Stimulated activated CD8-positive, alpha-beta memory T cell treated with anti-CD3 and anti-CD28 coated beads, Interleukin-4, amount 100 ng/mL, for 1 hour (primary cell): ENCODE measurements at regions not wholly inside any gene's neighbourhood (a gene's known extent, or its start where the extent isn't known, plus 50 kb on each side); places are given as distances from the start of the nearest gene placed in this dataset.

ENCODE experiments used
- DNase-seq, 2 donors: peaks; one replicate each; pipeline ENCODE4 v3.0.0-alpha.2; 2020; ENCODE audit warnings: low read depth in 2 of 2, low spot score in 1 of 2

DNA sequence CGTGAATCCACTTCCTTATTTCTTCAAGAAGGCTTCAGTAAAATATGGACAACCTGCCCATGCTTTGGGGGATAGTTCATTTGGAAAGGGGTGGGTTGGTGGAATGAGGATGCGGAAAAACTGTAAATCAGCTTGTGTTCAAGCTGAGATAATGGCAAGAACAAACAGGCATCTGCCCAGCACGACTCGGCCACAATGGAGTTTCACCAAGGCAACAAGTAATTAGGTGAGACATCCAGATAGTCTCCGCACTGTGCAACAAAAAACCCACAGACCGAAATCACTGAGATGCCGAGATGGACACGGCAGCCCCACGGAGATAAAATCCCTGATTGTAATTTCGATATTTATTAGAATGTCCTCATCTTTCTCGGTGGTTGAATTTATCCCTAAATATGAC lies 455.2 kb downstream of the AJAP1 start:
- DNase-seq, result no peak

DNA sequence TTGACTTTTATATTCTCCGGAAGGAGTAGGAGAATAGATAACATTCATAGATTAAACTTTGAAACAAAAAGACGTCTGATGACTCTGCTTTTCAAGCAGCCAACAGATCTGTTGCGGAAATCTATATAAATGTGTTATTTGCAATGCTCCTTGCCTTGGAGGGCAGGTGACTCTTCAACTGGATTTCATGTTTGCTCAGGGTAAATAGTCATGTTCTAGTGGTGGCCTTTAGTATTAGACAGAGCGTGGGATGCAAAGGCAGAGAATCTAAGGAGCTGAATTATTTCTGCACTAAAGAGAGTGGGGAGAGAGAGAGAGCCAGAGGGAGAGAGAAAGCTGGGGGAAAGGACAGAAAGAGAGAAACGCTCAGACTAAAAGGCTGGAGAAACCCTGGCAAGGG lies 454.3 kb downstream of the AJAP1 start:
- no peak for DNase-seq

DNA sequence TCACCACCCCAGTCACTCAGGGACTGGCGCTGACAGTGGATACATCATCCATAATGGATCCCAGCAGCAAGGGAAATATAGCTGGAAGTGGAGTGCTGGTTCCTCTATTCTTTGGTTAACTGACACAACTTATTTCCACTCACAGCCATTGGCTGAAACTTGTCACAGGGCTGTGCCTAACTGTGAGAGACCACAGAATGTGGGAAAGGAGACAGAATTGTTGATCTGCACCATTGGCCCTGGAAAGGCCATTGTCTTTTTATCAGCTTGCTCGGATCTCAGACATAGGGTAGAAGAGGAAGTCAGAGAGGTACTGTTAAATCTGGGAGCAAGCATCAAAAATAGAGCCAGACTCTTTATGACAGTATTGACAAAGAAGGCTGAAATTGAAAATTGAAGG lies 451.3 kb downstream of the AJAP1 start:
- no peak for DNase-seq

DNA sequence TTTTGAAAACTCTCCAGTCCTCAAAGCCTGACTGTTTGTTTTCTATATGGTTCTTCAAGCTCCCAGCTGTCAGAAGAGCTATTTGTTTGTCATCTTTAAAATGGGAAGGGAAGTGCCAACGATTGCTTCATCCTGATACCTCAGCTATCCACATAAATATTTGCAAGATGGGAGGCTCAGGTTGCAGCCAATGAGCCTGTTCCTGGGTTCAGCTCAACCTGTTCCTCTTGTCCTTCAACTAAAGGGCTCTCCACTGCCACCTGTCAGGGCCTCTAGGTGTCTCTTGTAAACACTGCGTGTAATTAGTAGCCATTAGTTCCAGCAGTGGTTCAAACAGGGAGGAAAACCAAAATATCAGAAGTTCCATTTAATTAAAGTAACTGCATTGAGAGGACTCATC lies 445.1 kb downstream of the AJAP1 start:
- DNase-seq, result no peak

DNA sequence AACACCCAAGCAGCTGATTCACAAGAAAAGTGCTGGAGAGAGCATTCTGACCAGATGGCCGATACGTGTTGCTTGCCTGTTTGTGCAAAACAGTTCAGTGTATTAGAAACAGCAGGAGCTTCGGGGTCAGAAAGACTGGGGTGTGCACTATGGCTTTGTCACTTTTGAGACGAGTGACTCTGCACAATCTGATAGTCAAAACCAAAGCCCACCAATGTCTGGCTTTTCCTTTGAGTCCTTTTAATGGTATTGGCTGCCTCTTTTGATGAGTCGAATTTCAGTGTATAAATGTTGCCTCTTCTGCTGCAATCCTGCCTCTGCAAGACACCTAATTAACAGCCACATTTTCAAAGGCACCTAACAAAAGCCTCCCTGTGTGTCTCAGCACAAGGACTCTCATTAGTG lies 444.6 kb downstream of the AJAP1 start:
- DNase-seq, result no peak

DNA sequence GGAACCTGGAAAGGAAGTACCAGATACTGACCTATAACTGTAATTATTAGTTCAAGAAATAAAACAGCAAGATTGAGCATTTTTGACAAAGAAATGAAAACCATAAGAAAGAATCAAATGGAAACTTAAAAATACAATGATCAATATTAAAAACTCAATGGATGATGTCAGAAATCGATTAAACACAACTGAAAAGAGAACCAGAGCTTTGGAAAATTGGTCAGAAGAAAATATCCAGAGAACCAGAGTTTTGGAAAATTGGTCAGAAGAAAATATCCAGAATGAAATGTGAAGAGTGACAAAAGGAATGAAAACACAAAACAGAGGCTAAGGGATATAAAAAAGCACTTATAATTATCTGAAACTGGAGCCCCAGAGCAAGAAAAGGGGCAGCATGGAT lies 438.6 kb downstream of the AJAP1 start:
- DNase-seq, result no peak

DNA sequence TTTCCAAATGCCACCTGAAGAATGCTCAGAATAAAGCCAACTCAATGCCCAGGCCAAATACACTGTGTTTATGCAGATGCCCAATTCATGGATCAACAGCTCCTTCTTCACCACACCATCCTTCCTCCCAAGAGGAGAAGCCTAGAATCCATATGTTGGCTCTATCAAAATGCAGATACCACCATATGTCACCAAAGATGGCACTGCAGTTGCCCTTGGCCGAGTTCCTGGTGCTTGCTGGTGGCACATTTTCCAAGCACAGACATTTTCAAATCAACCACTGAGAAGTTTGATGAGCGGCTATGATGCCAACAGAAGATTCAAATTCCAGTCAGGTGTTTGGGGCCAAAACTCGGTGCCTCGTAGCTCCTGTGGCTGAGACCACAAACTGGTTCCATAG lies 430.3 kb downstream of the AJAP1 start:
- no peak for DNase-seq

DNA sequence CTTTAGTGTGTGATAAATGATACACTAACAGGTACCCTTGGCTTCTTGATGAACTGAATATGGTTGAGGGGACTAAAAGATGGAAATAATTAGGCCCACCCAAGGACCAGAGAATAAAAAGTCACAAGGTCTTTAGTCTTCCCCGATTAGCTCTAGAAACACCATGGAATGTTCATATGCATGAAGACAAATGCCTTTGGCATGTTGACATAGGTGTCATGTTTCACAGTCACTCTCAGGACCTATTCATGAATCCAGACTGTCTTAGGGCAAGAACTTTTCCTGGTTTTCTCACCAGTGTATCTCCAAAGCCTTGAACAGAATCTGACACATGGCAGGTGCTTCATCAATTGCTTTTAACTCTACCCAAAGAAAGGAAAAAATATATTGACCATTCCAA lies 412.8 kb downstream of the AJAP1 start:
- no peak for DNase-seq

DNA sequence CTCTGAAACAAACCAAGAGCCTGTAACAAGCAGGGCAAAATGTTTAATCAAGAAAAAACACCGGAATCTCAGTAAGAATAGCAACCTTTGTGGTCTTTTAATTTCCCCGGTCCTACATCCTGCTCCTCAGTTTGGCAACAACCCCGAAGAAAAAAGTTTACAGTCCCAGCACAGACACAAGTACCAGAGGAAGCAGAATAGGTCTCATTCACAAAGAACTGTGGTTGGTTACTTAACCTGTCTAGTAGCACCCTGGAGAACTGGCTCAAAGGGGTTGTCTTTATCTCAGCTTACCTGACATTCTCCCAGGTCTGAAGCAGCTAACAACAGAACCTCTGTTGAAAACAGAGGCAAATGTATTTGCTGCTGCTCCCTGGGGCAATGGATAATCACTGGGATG lies 399.3 kb downstream of the AJAP1 start:
- DNase-seq, result no peak

DNA sequence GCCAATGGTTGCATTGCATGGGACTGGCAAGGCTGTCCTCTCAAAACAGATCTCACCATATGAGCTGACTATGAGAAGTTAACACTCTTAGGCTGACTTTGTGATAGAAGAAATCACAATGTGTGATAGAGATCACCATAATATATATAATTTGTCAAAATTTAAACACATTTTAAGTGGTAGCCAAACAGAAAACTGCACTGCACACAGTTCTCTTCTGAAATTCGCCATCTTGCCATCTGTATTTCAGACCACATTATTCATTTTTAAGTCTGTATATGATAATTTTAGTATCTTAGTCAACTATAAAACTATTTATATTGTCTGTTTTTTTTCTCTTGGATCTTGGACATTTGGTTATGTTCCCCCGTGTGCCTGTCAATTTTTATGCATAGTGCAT lies 374.7 kb downstream of the AJAP1 start:
- DNase-seq, result no peak

DNA sequence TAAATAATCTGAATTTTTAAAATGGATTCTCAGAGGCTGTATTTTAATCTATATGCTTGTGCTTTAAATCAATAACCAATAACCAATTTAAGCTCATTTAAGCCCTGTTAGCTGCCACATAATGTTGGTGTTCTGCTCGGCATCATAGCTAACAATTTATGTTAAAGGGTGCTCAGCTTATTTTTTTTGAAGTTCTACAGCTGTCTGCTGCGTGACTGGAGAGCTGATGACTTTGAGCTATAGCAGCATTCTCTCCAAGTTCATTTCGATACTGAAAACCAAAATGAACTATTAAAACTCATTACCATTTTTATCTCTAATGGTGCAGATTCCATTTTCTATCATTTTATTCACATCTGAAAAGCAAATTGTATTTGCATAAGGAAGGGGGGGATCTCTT lies 357.8 kb downstream of the AJAP1 start:
- DNase-seq, result no peak

DNA sequence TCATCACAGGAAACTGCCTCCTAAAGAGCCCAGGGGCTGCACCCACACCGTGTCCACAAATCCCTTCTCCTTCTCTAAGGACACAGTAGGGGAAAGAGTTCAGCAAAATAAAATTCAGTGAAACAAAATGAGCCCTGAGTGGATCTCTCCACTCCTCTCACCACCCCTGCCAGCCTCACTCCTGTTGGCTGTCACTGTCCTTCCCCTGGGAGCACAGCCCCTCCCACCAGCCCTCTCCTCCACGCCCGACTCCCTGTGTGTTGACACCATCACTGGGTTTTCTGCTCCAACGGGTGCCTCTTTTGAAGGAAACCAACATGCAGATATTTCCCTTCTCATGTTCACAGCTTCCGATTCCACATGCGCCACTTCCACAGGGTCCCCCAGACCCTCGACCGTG lies 356.2 kb downstream of the AJAP1 start:
- no peak for DNase-seq

DNA sequence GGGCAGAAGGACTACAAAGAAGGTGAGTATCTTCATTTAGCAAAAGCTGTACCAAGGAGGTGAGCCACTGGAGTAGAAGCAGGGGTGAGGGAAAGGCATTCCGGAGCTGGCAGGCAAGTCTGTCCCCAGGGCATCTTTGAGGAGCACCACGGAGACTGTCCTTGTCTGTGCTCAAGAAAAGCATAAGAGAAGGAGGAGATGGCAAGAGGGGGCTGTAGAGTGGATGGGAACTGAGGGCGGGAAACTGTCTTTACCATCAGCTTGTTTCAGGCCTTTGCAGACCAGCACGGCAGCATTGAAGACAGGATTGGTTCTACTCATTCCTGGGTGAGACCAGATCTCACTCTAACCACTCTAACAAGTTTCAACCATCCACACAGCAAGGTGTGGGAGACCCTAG lies 355.8 kb downstream of the AJAP1 start:
- DNase-seq, result no peak

DNA sequence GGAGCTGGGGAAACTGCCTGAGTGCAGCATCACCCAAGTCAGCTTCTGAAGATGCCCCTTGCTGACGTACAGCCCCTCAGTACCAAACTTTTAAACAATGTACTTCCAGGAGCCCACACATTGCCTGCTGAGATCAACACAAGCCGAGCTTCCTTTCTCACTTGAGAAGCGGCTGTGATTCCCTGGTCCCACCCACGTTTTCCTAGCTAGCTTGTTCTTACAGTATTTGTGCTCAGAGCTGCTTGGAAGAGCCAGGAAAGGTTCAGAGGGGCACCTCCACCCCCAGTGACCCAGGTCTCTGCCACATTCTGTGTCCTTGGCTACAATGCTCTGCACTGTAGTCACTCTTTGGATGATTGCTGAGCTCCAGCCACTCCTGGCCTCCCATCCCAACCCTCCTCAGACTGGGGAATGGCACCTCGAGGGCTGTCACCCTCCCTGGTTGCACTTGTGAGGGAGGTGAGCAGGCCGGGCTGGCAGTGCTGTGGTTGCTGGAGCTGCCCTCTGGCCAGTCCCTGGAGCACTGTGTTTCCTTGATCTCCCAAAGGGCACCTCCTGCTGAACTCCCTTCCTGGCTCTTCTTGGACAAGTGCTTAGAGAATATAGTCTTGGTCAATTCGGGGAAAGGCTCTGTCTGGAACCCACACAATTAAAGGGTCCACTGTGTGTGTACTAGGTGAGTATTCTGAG lies 355.1 kb downstream of the AJAP1 start:
- no peak for DNase-seq

DNA sequence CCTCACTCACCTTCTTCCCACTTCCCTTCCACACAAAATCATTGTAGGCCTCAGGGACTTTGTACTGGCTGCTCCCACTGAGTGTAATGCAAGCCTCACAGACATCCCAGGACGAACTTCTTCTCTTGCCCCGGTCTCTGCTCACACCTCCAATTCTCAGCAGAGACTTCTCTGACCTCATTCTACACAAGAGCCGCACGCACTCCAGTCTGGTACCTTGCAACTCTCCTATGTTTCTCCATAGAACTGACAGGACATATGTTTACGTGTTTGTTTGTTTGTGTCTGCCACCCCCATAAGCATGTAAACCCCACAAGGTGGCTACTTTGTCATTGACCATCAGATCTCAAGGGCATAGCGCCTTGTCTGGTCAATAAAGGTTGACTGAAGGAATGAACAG lies 350.8 kb downstream of the AJAP1 start:
- no peak for DNase-seq

DNA sequence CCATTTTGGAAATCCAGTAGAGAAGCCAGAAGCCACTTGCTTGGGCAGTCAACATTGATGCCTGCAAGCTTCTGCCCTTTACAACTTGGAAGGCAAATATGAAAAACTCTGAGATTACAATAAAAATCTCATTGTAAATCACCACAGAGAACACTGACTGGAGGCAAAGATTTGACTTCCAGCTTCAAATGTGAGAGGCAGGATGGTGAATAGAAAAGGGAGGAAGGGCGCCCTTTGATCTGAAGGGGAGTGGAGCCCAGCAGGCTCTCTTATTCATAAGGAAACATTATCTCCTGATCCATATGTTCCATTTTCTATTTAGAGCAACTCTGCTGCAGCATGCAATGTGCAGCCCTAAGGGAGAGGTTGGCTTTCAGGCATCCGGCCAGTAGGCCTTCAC lies 348.3 kb downstream of the AJAP1 start:
- no peak for DNase-seq

DNA sequence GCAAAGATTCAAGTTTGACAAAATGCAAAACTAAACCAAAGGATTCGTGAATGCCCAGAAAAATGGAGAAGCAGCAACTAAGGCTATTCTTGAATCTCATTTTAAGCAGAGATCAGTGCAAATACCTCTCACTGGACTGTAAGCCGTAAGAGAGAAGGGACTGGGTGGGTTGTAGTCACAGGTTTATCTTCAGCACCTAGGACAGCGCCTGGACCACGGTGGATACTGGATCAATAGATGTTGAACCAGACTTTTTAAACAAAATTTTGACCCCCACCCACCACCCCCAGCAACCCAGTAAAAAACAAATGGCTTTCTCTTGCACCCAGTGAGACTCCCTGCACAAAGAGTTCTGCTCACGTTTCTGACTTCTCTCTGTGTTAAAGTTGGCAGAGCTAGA lies 347.1 kb downstream of the AJAP1 start:
- DNase-seq, result no peak

DNA sequence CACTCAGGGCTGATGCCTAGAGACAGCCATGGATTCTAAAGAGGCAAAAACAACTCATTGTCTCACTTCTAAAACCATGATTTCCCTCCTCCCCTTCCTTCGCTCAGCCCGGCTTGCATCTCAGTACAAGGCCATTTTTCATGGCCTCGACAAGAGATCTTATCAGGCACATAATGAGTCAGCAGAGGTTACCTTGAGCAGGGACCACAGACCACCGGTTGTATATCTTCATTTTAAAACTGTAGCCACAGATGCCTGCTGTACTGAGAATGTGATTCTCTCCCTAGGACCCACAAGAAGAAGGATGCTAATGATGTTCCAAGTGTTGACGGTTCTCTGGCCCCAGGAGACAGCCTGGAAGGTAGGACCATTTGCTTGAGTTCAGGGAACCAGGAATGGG lies 331.9 kb downstream of the AJAP1 start:
- no peak for DNase-seq

DNA sequence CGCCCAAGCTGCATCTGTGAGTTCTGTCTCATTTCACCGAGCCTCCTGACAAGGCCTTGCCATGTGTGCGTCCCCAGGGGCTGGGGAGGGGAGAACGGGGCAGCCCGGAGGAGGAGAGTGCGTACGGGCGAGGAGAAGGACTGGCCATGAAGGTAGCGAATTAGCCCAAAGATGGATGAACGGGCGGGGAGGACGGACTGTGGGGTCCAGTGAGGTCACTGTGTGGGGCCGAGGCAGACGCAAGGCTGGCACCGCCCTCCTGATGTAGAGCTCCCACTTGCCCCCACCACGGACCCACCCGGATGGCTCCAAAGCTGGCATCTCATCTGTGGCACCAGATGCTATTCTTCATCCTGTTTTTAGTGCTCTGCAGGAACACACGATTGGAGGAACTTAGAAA lies 330.4 kb downstream of the AJAP1 start:
- DNase-seq, result no peak

DNA sequence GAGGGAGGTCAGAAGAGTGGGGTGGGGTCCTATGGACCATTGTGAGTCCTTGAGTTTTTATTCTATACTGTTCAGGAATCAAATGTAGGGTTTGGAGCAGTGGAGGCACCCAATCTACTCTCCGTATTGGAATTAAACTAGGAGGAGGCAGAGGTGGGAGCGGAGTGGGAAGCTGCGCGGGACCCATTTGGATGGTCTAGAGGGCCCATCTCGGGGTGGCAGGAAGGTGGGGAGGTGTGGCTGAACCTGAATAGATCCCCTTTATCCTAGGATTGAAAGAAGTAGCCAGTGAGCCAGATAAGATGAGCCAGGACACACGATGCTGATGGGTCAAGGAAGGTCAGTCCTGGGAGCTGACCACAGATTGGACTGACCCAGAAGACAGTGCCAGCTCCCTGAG lies 325.8 kb downstream of the AJAP1 start:
- no peak for DNase-seq

DNA sequence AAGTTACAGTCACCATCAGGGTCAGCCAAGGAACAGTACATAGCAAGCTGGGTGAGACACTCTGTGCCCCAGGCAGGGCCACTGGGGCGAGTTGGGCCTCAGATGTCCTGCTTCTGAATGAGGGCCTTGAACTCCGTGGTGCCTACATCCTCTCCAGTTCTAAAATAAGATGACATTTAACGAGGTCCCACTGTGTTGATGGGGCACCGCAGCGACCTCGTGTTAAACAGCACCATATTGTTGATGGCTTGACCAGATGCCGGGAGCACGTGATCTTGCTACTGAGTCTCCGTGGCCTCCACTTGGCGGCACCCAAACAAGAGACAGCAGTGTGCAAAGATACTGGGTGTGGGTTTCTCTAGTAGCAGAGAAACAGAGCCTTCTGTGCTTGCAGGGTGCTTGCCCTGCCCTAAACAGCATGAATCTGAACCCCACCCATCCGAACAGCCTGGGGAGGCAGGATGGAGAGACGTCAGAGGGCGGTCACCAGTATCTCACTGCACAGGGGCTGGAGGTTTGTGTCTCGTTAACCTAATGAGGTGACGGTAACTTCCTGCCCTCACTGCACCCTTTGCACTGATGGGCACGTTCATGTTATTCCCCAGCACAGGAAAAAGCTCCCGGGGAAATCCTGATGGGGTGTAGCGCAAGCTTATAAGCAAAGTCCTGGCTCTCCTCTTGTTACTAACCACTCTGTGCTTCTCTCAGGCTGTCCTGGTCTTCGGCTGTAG lies 324.4 kb downstream of the AJAP1 start:
- DNase-seq, result no peak

DNA sequence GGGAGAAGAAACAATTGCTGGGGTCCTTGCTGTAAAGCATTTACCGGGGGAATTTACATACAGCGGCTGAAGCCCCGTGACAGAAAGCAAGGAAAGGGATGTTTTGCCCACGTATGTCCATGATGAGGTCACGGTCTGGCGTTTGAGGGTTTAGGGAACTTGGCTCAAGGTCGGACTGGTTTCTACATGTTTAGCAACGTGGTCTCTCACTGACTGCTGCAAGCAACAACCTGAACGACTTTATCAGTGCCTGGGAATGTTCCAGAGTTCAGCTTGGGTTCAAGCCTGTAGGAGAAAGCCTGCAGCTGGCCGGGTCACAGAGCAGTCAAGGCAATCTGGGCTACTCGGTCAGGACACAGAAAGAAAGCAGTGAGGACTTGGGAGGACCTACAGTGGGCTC lies 323.3 kb downstream of the AJAP1 start:
- no peak for DNase-seq

DNA sequence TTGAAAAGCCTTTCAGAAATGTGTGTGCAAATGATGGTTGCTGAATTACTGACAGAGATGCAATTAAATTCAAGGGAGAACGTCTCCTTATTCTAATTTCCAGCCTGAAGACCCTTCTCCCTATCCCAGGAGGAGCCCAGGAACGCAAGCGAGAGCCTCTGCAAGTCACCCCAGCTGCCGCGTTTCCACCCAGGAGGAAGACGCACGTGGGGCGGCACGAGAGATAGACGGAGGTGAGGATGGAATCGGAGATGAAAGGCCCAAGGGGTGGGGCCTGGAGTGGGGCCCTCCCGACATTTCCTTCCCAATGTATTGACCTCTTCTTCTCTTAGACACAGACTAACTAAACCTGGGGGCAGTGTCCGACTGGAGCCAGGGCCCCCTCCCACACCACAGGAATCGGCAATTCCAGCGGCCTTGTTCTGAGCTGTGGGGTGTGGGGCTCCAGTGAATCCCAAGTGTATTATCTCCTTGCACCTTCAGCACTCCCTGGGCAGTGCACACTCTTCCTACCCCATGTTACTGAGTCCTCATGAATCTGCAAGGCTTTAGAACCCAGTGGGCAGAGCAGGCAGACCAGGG lies 322.5 kb downstream of the AJAP1 start:
- DNase-seq, result no peak
